HepG2 (cell line): ENCODE measurements at regions not wholly inside any gene's neighbourhood (a gene's known extent, or its start where the extent isn't known, plus 50 kb on each side); places are given as distances from the start of the nearest gene placed in this dataset.

Source experiments
- ATAC-seq: fragments of 200-7000 bp; cut with Tn5 transposase; 3 replicates; pipeline ENCODE4 v1.9.1; 2020; ENCODE audit warnings: mild to moderate bottlenecking, moderate library complexity
- BruUV-seq: library from RNA; stranded (reverse); fragments of 400-500 nt; replicated peaks from 2 replicates; lab custom pipeline; 2021; lab: Mats Ljungman, UMichigan
- CTCF ChIA-PET: fragments of 300-600 bp; formaldehyde crosslinking; extraction: SDS; loops from one replicate; lab custom pipeline; 2021; ENCODE audit warnings: low total read pairs, inconsistent platforms, low intra/inter-chr PET ratio; lab: Yijun Ruan, JAX
- POLR2A ChIA-PET: fragments of 350-600 bp; sonication (Branson Sonifier 250); formaldehyde crosslinking; loops from one replicate; lab custom pipeline; 2020; ENCODE audit warnings: antibody characterized with exemption, inconsistent platforms; lab: Yijun Ruan, JAX
- DNase-seq: peaks from one replicate; pipeline ENCODE4 v3.0.0-alpha.2; 2015; ENCODE audit warnings: low spot score
- FAIRE-seq: peaks from 3 replicates; lab custom pipeline; 2011; peaks lifted over from hg19 to GRCh38; lab: Jason Lieb, UNC
- H2AFZ ChIP-seq: one replicate; pipeline ENCODE4 v1.6.1; 2011; ENCODE audit warnings: low read length, inconsistent platforms
- H3K27ac ChIP-seq: fragments of 300-600 bp; 3 replicates; pipeline ENCODE4 v1.8.0; 2011; ENCODE audit warnings: mixed run types, mild to moderate bottlenecking, mixed read lengths, low read length, inconsistent platforms; ENCODE audit not compliant: insufficient read depth; ENCODE audit errors: extremely low read length
- H3K27me3 ChIP-seq, 2 experiments: fragments of 200-600 bp in 1 of 2; 2 replicates in 1 of 2; 3 replicates in 1 of 2; pipeline versions ENCODE4 v1.6.0 to v1.8.0; 2011; ENCODE audit warnings: low read length in 2 of 2, mild to moderate bottlenecking in 2 of 2, moderate library complexity in 2 of 2, inconsistent platforms in 1 of 2; ENCODE audit not compliant: insufficient read depth in 2 of 2, control insufficient read depth in 1 of 2
- H3K36me3 ChIP-seq, 2 experiments: fragments of 200-600 bp in 1 of 2; replicated peaks in 1 of 2; 2 replicates in 1 of 2; 3 replicates in 1 of 2; pipeline versions ENCODE4 v1.5.1 to v1.8.0; 2011; ENCODE audit warnings: low read length in 2 of 2, inconsistent platforms in 1 of 2; ENCODE audit not compliant: insufficient read depth in 2 of 2, control insufficient read depth in 1 of 2
- H3K4me1 ChIP-seq: 2 replicates; pipeline ENCODE4 v1.5.1; 2012; ENCODE audit warnings: low read length, inconsistent platforms; ENCODE audit not compliant: insufficient read depth
- H3K4me2 ChIP-seq: 2 replicates; pipeline ENCODE4 v1.6.0; 2011; ENCODE audit warnings: low read depth, low read length, inconsistent platforms
- H3K4me3 ChIP-seq, 3 experiments: fragments of 200-600 bp in 1 of 3; sonication (generic), shearing (Covaris generic) in 1 of 3; replicated peaks in 1 of 3; 2 replicates each; pipeline ENCODE4 v1.5.1; 2011 to 2016; ENCODE audit warnings: low read length in 3 of 3, inconsistent platforms in 2 of 3, low read depth in 2 of 3, mild to moderate bottlenecking in 2 of 3, control low read depth in 1 of 3, mixed read lengths in 1 of 3; ENCODE audit not compliant: insufficient read depth in 1 of 3
- H3K79me2 ChIP-seq: one replicate; pipeline ENCODE4 v1.6.1; 2011; ENCODE audit warnings: low read length, inconsistent platforms; ENCODE audit not compliant: insufficient read depth
- H3K9ac ChIP-seq: 2 replicates; pipeline ENCODE4 v1.6.0; 2011; ENCODE audit warnings: mild to moderate bottlenecking, low read depth, low read length, inconsistent platforms; ENCODE audit not compliant: insufficient read depth
- H3K9me3 ChIP-seq: 2 replicates; pipeline ENCODE4 v1.5.1; 2012; ENCODE audit warnings: mild to moderate bottlenecking, low read length
- H4K20me1 ChIP-seq: 2 replicates; pipeline ENCODE4 v1.6.0; 2011; ENCODE audit warnings: inconsistent platforms, mild to moderate bottlenecking, low read length, moderate library complexity; ENCODE audit not compliant: insufficient read depth
- FOSL1 ChIP-seq: sonication (generic); formaldehyde crosslinking; IDR thresholded peaks from 2 replicates; pipeline ENCODE4 v1.9.0; 2021; ENCODE audit warnings: missing genetic modification reagents, borderline replicate concordance
- ZNF564 ChIP-seq: sonication (generic); formaldehyde crosslinking; IDR thresholded peaks from 2 replicates; pipeline ENCODE4 v1.8.1; 2023; ENCODE audit warnings: mild to moderate bottlenecking, missing genetic modification reagents
- WGBS: methylation state at CpG from one replicate; pipeline ENCODE4 v1.1.6; 2017; ENCODE audit warnings: low lambda C conversion rate; 5-methylcytosine and 5-hydroxymethylcytosine counted together
- in situ Hi-C: cut with HindIII; loops from 2 replicates; pipeline ENCODE4 v1.10.0; 2017; ENCODE audit warnings: low pct_unique_long_range_greater_than_20kb; ENCODE audit not compliant: extremely low pct_ligation_motif_present
- intact Hi-C: fragments of 100-400 bp; cut with micrococcal nuclease; formaldehyde crosslinking; loops from one replicate; pipeline ENCODE4 v1.10.0; 2022; ENCODE audit not compliant: unreplicated experiment
- TF ChIP-seq, protein P1 (sequence below): sonication (generic); formaldehyde crosslinking; conservative IDR thresholded peaks from 2 replicates; pipeline ENCODE4 v1.4.0; 2020; ENCODE audit warnings: mild to moderate bottlenecking, missing genetic modification reagents, moderate library complexity

DNA sequence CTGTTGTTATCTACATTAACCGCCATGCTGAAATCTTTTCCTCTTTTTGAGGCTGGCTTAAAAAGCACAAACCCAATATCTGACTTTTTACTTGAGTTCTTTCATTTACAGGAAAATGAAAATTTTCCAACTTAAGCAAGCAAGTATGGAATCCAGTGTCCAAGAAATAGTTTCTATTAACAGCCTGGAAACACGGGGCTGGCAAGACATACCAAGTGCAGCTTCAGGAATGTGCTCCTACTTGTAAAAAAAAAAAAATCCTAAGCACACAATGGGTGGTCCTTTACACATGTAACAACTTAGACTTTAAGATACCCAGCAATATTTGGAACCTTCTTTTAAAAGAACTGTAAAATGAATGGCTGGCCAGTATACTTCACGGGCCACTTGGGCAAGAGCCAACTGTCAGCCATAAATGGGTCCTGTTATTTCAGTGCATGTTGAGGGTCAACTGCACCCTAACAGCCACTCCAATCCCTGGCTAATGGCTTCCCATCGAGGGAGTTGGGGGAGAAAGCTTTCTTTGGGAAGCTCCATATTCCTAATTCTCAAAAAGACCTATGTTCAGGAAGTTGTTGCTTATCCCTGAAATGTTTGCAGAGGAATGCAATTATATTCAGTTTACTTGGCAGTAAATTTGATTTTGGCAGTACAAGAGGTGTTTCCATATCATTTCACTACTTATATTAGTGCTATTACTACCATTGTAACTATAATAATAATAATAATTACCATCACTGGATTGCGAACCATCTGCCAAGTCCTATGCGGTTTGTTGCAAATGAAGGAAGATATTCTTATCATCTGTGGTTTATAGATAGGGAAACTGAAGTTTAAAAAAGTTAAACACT lies 236.4 kb upstream of the TMEM72 start (continued):
- TF ChIP-seq, protein P1, sequence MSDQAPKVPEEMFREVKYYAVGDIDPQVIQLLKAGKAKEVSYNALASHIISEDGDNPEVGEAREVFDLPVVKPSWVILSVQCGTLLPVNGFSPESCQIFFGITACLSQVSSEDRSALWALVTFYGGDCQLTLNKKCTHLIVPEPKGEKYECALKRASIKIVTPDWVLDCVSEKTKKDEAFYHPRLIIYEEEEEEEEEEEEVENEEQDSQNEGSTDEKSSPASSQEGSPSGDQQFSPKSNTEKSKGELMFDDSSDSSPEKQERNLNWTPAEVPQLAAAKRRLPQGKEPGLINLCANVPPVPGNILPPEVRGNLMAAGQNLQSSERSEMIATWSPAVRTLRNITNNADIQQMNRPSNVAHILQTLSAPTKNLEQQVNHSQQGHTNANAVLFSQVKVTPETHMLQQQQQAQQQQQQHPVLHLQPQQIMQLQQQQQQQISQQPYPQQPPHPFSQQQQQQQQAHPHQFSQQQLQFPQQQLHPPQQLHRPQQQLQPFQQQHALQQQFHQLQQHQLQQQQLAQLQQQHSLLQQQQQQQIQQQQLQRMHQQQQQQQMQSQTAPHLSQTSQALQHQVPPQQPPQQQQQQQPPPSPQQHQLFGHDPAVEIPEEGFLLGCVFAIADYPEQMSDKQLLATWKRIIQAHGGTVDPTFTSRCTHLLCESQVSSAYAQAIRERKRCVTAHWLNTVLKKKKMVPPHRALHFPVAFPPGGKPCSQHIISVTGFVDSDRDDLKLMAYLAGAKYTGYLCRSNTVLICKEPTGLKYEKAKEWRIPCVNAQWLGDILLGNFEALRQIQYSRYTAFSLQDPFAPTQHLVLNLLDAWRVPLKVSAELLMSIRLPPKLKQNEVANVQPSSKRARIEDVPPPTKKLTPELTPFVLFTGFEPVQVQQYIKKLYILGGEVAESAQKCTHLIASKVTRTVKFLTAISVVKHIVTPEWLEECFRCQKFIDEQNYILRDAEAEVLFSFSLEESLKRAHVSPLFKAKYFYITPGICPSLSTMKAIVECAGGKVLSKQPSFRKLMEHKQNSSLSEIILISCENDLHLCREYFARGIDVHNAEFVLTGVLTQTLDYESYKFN (CRISPR knock-in tag), result no peak

DNA sequence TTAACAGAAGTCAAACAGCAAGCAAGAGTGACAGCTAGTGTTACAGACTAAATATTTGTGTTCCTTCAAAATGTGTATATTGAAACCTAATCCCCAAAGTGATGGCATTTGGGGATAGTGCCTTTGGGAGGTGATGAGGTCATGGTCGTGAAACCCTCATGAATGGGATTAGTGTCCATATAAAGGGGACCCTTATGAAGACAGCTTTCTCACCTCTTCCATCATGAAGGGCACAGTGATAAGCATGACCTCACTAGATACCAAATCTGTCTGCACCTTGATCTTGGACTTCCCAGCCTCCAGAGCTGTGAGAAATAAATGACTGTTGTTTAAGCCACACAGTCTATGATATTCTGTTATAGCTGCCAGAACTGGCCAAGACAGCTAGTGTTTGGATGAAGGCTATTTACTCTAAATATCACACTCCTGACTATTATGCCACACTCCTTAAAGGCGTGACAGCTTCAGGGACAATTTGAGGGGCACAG lies 235.7 kb upstream of the TMEM72 start:
- Histone ChIP-seq H3K4me3 (no peak overlapping the region), H3K4me2 (no peak overlapping the region), H3K79me2 (no peaks in the 10 kb centered on the region), H3K4me1 (no peaks in the 10 kb centered on the region), H4K20me1 (no peaks in the 10 kb centered on the region), H2AFZ (no peak overlapping the region), H3K27ac (no peak overlapping the region), H3K27me3 (no peaks in the 10 kb centered on the region), H3K36me3 (no peaks in the 10 kb centered on the region)
- ChIA-PET POLR2A (no interaction called here), CTCF (no interaction called here)
- DNase-seq (no peak), ATAC-seq (no peak)
- intact Hi-C loops, result no loop called here
- 5% methylated on average over 2 of the region's 2 CpGs for WGBS
- BruUV-seq, result no TSS peak
- TF ChIP-seq FOSL1 (CRISPR knock-in tag), result no peak
- peak; percentile 71; the same call in 1 of the 2 replicates for TF ChIP-seq ZNF564 (CRISPR knock-in tag)
- TF ChIP-seq, all 625 proteins: peak for 1
- FAIRE-seq, result no peak
- Histone ChIP-seq H3K9me3 (no peaks in the 10 kb centered on the region), H3K9ac (no peak overlapping the region)
- in situ Hi-C loops, result no loop called here
